ENCODE measurements at regions not wholly inside any gene's neighbourhood (a gene's known extent, or its start where the extent isn't known, plus 50 kb on each side); places are given as distances from the start of the nearest gene placed in this dataset.

GRCh38 chr3:176310641-176311040 lies 886.6 kb downstream of the TBL1XR1 start:
- TF ChIP-seq EP300 (IDR thresholded peaks at IDR 0.05): no peak
- TF ChIP-seq CTCF (IDR thresholded peaks at IDR 0.05): no peak
- TF ChIP-seq POLR2AphosphoS5 (IDR thresholded peaks at IDR 0.05): no peak

Data from gastroesophageal sphincter (tissue), 3 donors.